ENCODE measurements at regions not wholly inside any gene's neighbourhood (a gene's known extent, or its start where the extent isn't known, plus 50 kb on each side); places are given as distances from the start of the nearest gene placed in this dataset.

- TF ChIP-seq CBX5 (IDR thresholded peaks at IDR 0.05; ENCODE audit: low read depth) (no peak), TCF7 (IDR thresholded peaks at IDR 0.05; ENCODE audit: borderline replicate concordance) (no peak), MEF2A (IDR thresholded peaks at IDR 0.05; ENCODE audit: insufficient read depth, low read depth, low read length) (no peak), JUNB (IDR thresholded peaks at IDR 0.05) (no peak)
These were observed 399.9 kb downstream of the NDFIP2 start (continued) for GRCh38 chr13:79880818-79881217.

- TF ChIP-seq FOXM1 (IDR thresholded peaks at IDR 0.05; ENCODE audit: low read depth, low read length), result no peak
- no peak for TF ChIP-seq JUND (IDR thresholded peaks at IDR 0.05; ENCODE audit: low read depth, low read length)
- TF ChIP-seq ZNF384 (IDR thresholded peaks at IDR 0.05; ENCODE audit: borderline replicate concordance, low read depth, low read length), result no peak
- TF ChIP-seq BCL11A (IDR thresholded peaks at IDR 0.05; ENCODE audit: low read depth, low read length), result no peak
- TF ChIP-seq CHD1 (IDR thresholded peaks at IDR 0.05; ENCODE audit: low read depth, low read length), result no peak
- no peak for TF ChIP-seq TCF12 (IDR thresholded peaks at IDR 0.05; ENCODE audit: low read depth, low read length)
- no peak for TF ChIP-seq NR2F1 (conservative IDR thresholded peaks at IDR 0.05)
- Histone ChIP-seq H3K4me1 (ENCODE audit: control insufficient read depth, insufficient read depth, low read length) (no peaks in the 10 kb centered on the region), H4K20me1 (ENCODE audit: control insufficient read depth, insufficient read depth) (no peaks in the 10 kb centered on the region), H3K79me2 (ENCODE audit: control insufficient read depth, insufficient read depth, low read length) (no peaks in the 10 kb centered on the region), H3K9ac (ENCODE audit: control insufficient read depth, insufficient read depth, low read length) (no peak overlapping the region), H3K9me3 (replicated peaks; ENCODE audit: control insufficient read depth, insufficient read depth, low read length) (no peaks in the 10 kb centered on the region), H2AFZ (ENCODE audit: control insufficient read depth, low read depth, low read length) (no peak overlapping the region), H3K36me3 (ENCODE audit: control insufficient read depth in 2 of 2, insufficient read depth in 2 of 2, low read length in 1 of 2) (no peaks in the 10 kb centered on the region), H3K4me2 (ENCODE audit: control insufficient read depth, insufficient read depth) (no peak overlapping the region), H3K27ac (ENCODE audit: control insufficient read depth, insufficient read depth) (no peak overlapping the region), H3K4me3 (no peak overlapping the region), H3K27me3 (replicated peaks in 1 of 2; ENCODE audit: control insufficient read depth in 2 of 2, insufficient read depth in 2 of 2, low read length in 1 of 2) (no peaks in the 10 kb centered on the region)
- ChIA-PET SMC1A (ENCODE audit: uncharacterized antibody, unreplicated experiment) (interaction anchor here (0.6 to 1.0 kb wide), 3 partner anchors 44 to 195 kb away, joined by 3 read pairs; no protein-coding TSS in a partner anchor), CTCF (no interaction called here), RAD21 (ENCODE audit: unreplicated experiment) (interaction anchor here (1.0 kb wide), 1 partner anchor 195 kb away, joined by 4 read pairs; no protein-coding TSS in a partner anchor), POLR2A (no interaction called here)
- intact Hi-C loops (cut with micrococcal nuclease; ENCODE audit: unreplicated experiment) (no loop called here), in situ Hi-C loops (cut with MboI) (no loop called here)
- no peak for DNase-seq (ENCODE audit: low read depth, low spot score)
- 33% methylated on average over 5 of the region's 5 CpGs for WGBS (ENCODE audit: insufficient coverage, insufficient replicate concordance, low lambda C conversion rate, missing lambda C conversion rate)
- no TSS peak for BruUV-seq (replicated peaks)
- peak; percentile 70 for ATAC-seq
- no peak for FAIRE-seq
These were observed 393.7 kb downstream of the NDFIP2 start for GRCh38 chr13:79874396-79875360.

Data from GM12878 (cell line).